ENCODE measurements at regions not wholly inside any gene's neighbourhood (a gene's known extent, or its start where the extent isn't known, plus 50 kb on each side); places are given as distances from the start of the nearest gene placed in this dataset.
"Not testable (repeated sequence)": the region's sequence is repeated elsewhere in the genome, so short reads cannot be mapped to it uniquely, and the experiment has no call there.

GRCh38 chr4:9505341-9505740 is 61.1 kb downstream of the DEFB131A start:
- not testable (repeated sequence) for DNase-seq

- not testable (repeated sequence) for DNase-seq
These were observed 62.5 kb downstream of the DEFB131A start for GRCh38 chr4:9506672-9507071.

- DNase-seq = not testable (repeated sequence)
These were observed 68.7 kb downstream of the DEFB131A start for GRCh38 chr4:9512941-9513340.

GRCh38 chr4:9519631-9520030 is 75.4 kb downstream of the DEFB131A start:
- not testable (repeated sequence) for DNase-seq

- DNase-seq = not testable (repeated sequence)
These were observed 78.7 kb downstream of the DEFB131A start for GRCh38 chr4:9522903-9523302.

- DNase-seq = not testable (repeated sequence)
These were observed 80.2 kb downstream of the DEFB131A start for GRCh38 chr4:9524406-9524805.

- DNase-seq = peak; percentile 7
These were observed 88.1 kb downstream of the DEFB131A start for GRCh38 chr4:9532134-9532862.

- DNase-seq = not testable (repeated sequence)
These were observed 88.6 kb downstream of the DEFB131A start for GRCh38 chr4:9532863-9533192.

GRCh38 chr4:9537101-9537500 is 92.9 kb downstream of the DEFB131A start:
- DNase-seq = not testable (repeated sequence)

GRCh38 chr4:9539939-9540520 is 95.8 kb downstream of the DEFB131A start:
- DNase-seq = not testable (repeated sequence)

- DNase-seq = not testable (repeated sequence)
These were observed 97.2 kb downstream of the DEFB131A start for GRCh38 chr4:9541388-9541915.

GRCh38 chr4:9544851-9545250 is 100.6 kb downstream of the DEFB131A start:
- not testable (repeated sequence) for DNase-seq

GRCh38 chr4:9547470-9547869 is 103.3 kb downstream of the DEFB131A start:
- DNase-seq = not testable (repeated sequence)

- not testable (repeated sequence) for DNase-seq
These were observed 111.9 kb downstream of the DEFB131A start for GRCh38 chr4:9556076-9556475.

GRCh38 chr4:9577869-9578268 is 133.7 kb downstream of the DEFB131A start:
- not testable (repeated sequence) for DNase-seq

GRCh38 chr4:9582880-9583279 is 138.7 kb downstream of the DEFB131A start:
- DNase-seq = not testable (repeated sequence)

- DNase-seq = no peak
These were observed 147.8 kb downstream of the DEFB131A start for GRCh38 chr4:9592010-9592409.

GRCh38 chr4:9594948-9595347 is 150.7 kb downstream of the DEFB131A start:
- no peak for DNase-seq

- DNase-seq = not testable (repeated sequence)
These were observed 151.3 kb downstream of the DEFB131A start for GRCh38 chr4:9595531-9595930.

GRCh38 chr4:9599266-9599665 is 155.1 kb downstream of the DEFB131A start:
- DNase-seq = no peak

- DNase-seq = no peak
These were observed 156.0 kb downstream of the DEFB131A start for GRCh38 chr4:9600246-9600645.

- DNase-seq = no peak
These were observed 158.2 kb downstream of the DEFB131A start for GRCh38 chr4:9602389-9602914.

- not testable (repeated sequence) for DNase-seq
These were observed 160.0 kb downstream of the DEFB131A start for GRCh38 chr4:9604031-9604892.

Data from NCI-H2171 (cell line).